Fibroblast of peridontal ligament (primary cell): ENCODE measurements at regions not wholly inside any gene's neighbourhood (a gene's known extent, or its start where the extent isn't known, plus 50 kb on each side); places are given as distances from the start of the nearest gene placed in this dataset.
A peak's percentile ranks its signal among the peaks of the same experiment; 100 is the strongest.

Source experiments
- DNase-seq: peaks from one replicate; pipeline ENCODE4 v3.0.0-alpha.2; 2010; ENCODE audit errors: extremely low read depth

- peak; percentile 15 for DNase-seq
Measured at GRCh38 chr3:175869404-175869803, 1010.3 kb downstream of the NAALADL2 start.

GRCh38 chr3:175868626-175869025, 1009.5 kb downstream of the NAALADL2 start:
- DNase-seq = no peak

GRCh38 chr3:175865724-175866123, 1006.6 kb downstream of the NAALADL2 start:
- DNase-seq = peak; percentile 58

GRCh38 chr3:175861916-175862315, 1002.8 kb downstream of the NAALADL2 start:
- peak; percentile 80 for DNase-seq
